Mesothelial cell of epicardium (in vitro differentiated cells): ENCODE measurements at regions not wholly inside any gene's neighbourhood (a gene's known extent, or its start where the extent isn't known, plus 50 kb on each side); places are given as distances from the start of the nearest gene placed in this dataset.

ENCODE experiments used
- DNase-seq, 2 experiments: peaks; one replicate each; pipeline ENCODE4 v3.0.0; 2021; ENCODE audit warnings: low spot score in 2 of 2; ENCODE audit not compliant: unreplicated experiment in 2 of 2
- H3K27ac Mint-ChIP-seq: 2 replicates; pipeline ENCODE4 v1.8.0; 2021; ENCODE audit warnings: mixed read lengths
- H3K27me3 Mint-ChIP-seq: 2 replicates; pipeline ENCODE4 v1.8.0; 2021; ENCODE audit warnings: low read depth, mixed read lengths
- H3K36me3 Mint-ChIP-seq: 2 replicates; pipeline ENCODE4 v1.8.0; 2021; ENCODE audit warnings: mixed read lengths
- H3K4me1 Mint-ChIP-seq: 2 replicates; pipeline ENCODE4 v1.8.0; 2021; ENCODE audit warnings: mixed read lengths
- H3K4me3 Mint-ChIP-seq: 2 replicates; pipeline ENCODE4 v1.8.0; 2021; ENCODE audit warnings: mild to moderate bottlenecking, moderate library complexity, mixed read lengths
- H3K9me3 Mint-ChIP-seq: 2 replicates; pipeline ENCODE4 v1.8.0; 2021; ENCODE audit warnings: mixed read lengths
- CTCF ChIP-seq: fragments of 200-600 bp; sonication (generic); IDR thresholded peaks from one replicate; pipeline ENCODE4 v1.5.0; 2021; ENCODE audit warnings: antibody characterized with exemption; ENCODE audit not compliant: unreplicated experiment

DNA sequence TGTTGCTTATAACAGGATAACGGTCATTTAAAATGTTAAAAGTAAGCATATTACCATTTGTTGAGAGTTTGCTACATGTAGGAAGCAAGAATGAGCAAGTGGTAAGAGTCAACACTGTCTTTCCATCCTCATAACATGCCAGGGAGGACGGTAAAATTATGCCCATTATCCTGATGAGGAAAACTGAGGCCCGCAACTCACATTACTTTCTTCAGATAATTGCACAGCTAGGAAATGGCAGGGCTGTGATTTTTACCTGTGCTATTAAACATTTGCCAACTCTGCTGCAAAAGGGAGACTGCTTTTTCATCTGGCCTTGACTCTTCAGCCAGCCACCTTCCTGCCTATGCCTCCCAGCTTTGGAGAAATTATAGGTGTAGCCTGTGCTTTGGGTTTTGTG lies 79.8 kb upstream of the BOD1 start:
- Mint-ChIP-seq H3K4me3 (no peak overlapping the region), H3K9me3 (peaks cover 4% of the 10 kb centered on the region), H3K27ac (no peak overlapping the region), H3K4me1 (no peaks in the 10 kb centered on the region), H3K36me3 (peaks cover 2% of the 10 kb centered on the region), H3K27me3 (no peaks in the 10 kb centered on the region)
- TF ChIP-seq CTCF, result no peak
- no peak for DNase-seq

DNA sequence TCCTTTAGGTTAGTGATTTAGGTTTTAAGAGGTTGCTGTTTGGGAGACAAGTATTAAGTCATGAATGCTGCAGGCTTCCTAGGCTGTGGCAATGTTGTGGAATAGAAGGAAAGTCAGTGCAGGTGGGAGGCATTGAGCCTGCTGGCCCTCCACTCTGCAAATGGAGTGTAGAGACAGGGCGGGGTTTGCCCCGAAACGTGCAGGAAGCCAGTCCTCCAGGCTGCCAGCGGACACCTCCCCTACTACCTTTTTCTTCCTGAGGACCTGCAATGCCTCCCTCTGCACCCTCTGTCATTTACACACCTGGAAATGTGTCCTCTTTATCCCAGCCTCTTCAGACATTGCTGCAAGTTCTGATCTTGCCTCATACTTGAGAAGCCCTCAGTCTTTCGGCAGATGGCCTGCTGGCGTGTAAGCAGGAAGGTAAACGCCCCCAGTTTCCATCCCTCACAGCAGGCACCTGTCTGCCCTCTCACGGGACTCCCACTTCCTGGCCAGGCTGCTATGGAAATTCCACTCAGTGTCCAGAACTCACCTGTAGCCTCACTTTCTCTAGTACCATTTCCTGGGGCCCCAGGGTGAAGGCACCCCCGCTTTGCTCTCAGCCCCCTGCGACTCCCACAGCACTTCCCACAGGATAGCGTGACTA lies 81.6 kb upstream of the BOD1 start:
- H3K27ac Mint-ChIP-seq, result no peak overlapping the region

DNA sequence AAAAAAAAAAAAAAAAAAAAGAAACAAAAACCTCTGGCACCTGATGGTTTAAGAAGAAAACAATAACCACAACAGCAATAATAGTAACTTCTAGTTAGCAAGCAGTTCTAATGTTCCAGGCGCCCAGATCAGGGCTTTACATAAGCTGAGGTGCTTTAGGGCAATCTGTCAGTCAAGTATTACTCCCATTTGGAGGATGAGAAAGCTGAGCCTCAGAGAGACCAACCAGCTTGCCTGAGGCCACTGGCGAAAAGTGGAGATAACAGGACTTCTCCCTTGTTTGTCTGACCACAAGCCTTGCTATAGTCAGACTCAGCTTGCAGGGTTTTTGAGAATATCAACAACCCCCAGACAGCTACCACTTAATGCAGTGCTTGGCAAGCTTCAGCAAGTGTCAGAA lies 83.5 kb upstream of the BOD1 start:
- no peaks in the 10 kb centered on the region for H3K27me3 Mint-ChIP-seq
- no peak overlapping the region for H3K4me3 Mint-ChIP-seq
- no peaks in the 10 kb centered on the region for H3K4me1 Mint-ChIP-seq
- no peaks in the 10 kb centered on the region for H3K36me3 Mint-ChIP-seq
- DNase-seq, result no peak
- no peak for TF ChIP-seq CTCF
- H3K9me3 Mint-ChIP-seq, result no peaks in the 10 kb centered on the region
- no peak overlapping the region for H3K27ac Mint-ChIP-seq

More for the DNA sequence above, 81.6 kb upstream of the BOD1 start:
- no peaks in the 10 kb centered on the region for H3K4me1 Mint-ChIP-seq
- H3K9me3 Mint-ChIP-seq, result peaks cover 4% of the 10 kb centered on the region
- no peak for DNase-seq
- H3K27me3 Mint-ChIP-seq, result no peaks in the 10 kb centered on the region
- no peak overlapping the region for H3K4me3 Mint-ChIP-seq
- peaks cover 2% of the 10 kb centered on the region for H3K36me3 Mint-ChIP-seq
- TF ChIP-seq CTCF, result no peak

DNA sequence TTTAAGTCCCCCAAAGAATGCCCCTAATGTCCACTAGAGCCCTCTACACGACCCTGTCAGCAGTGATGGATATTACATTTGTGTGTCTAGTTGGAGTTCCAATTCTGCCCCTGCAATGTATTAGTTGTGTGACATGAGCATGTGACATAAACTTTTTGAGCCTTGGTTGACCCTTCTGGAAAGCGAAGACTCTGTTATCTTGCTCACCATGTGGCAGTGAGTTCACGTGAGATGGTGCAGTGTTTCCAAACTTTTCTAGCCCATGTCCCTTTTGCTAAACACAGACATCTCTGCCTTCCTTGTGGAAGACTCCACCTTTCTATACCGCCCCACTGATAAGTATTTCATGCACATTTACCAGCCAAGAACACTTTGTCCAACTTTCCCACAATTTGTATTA lies 87.0 kb upstream of the BOD1 start:
- Mint-ChIP-seq H3K36me3 (no peaks in the 10 kb centered on the region), H3K9me3 (no peaks in the 10 kb centered on the region), H3K27ac (no peak overlapping the region), H3K4me1 (no peaks in the 10 kb centered on the region), H3K4me3 (no peak overlapping the region), H3K27me3 (no peaks in the 10 kb centered on the region)
- no peak for TF ChIP-seq CTCF
- DNase-seq, result no peak

DNA sequence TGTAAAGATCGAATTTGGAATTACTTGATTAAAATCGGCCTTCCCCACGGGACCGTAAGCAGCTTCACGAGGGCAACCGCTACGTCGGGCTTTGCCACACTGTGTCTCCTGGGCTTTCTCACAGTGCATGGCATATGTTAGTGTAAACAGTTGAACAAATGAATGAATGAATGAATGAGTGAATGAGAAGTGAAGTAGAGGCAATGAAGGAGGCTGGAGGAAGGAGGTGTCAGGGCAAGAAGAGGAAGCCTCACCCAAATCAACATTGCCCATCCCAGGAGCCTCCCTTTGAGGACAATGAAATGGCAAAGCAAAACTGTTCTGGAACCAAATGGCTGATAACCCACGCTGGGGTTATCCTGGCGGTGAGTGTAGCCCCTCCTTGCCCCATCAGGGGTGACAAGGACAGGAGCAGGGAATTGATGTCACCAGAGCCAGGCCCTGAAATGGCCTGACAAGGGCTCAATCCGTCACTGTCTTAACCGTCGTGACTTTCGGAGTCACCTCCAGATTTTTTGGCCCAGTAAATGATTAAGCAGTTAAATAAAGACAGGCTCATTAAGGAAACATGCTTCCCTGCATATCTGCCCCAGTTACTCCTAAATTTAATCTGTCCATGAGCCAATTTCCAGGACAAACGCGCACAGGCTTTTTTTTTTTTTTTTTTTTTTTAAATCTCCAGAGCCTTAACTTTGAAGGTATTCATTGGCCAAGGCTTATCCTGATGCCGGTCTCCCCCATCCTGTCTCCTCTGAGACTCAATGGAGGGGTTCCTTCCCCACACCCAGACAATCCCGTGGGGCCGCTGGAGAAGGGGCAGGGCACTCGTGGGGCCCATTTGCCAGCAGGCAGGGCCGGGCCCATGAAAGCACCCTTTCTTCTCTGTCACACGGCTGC lies 88.4 kb upstream of the BOD1 start:
- Mint-ChIP-seq H3K27ac (no peak overlapping the region), H3K4me1 (no peaks in the 10 kb centered on the region), H3K9me3 (no peaks in the 10 kb centered on the region), H3K36me3 (no peaks in the 10 kb centered on the region), H3K27me3 (no peaks in the 10 kb centered on the region), H3K4me3 (no peak overlapping the region)
- DNase-seq, result no peak
- TF ChIP-seq CTCF, result no peak
